GM20431 (cell line): ENCODE measurements at regions not wholly inside any gene's neighbourhood (a gene's known extent, or its start where the extent isn't known, plus 50 kb on each side); places are given as distances from the start of the nearest gene placed in this dataset.

Experiments
- in situ Hi-C: fragments of 300-500 bp; cut with MseI, MboI; formaldehyde crosslinking; loops from one replicate; pipeline ENCODE4 v1.15.0; 2020; ENCODE audit warnings: low sequenced_read_pairs; ENCODE audit not compliant: unreplicated experiment

DNA sequence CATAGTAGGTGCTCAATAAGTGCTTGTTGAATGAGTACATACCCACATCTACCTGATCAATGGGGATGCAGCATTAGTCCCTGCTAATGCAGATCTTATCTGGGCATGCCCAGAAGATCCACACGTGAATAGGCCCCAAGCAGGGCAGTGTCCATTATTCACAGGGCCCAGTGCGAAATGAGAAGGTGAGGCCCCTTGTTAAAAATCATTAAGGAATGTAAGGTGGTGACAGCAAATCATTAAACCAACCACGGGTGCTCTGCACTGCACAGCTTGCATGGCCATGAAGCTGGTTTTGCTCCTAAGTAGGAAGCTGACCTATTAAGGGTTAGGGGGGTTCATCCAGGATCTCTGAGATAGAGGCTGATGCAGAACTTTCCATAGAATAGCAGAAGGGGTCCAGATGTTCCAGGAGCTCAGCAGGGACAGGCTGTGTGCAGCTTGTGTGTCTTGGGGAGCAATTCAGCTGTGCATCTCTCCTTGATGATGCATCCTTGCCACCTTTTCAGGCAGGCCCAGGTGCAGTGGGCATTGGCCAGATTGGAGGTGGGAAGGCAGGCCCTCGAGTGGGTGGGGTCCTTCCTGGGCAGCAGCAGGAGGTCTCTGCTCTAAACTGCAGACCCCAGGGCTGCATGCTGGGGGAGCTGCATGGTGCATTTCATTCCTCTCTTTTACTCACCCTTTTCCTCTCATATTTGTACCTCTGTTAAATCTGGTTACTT lies 231.3 kb upstream of the PWP1 start:
- in situ Hi-C loops: no loop called here

DNA sequence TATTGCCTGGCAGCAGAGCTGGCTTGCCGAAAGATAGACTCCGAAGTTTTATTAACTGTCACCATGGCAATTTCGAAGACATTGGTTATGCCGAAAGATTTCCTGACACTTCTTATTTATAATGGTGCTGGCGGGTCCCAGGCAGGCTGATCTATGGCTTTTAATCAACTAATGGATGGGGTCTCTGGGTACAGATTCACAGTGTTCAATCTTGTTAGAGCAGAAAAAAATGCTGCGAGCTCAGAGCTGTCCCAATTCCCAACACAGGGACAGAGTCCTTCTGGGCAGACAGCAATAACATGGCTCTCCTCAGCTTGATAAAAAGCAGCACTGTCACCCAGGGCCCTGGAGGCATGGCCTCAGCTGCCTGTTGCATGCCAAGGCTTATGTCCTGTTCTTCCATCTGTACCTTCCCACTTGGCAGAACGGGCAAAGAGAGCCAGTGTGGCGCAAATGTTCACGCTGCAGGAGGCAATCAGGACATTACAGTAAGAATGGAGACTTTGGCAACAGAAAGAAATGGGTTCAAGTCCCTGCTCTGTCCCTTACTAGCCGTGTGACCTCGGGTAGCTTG lies 228.2 kb upstream of the PWP1 start:
- in situ Hi-C loops: no loop called here

DNA sequence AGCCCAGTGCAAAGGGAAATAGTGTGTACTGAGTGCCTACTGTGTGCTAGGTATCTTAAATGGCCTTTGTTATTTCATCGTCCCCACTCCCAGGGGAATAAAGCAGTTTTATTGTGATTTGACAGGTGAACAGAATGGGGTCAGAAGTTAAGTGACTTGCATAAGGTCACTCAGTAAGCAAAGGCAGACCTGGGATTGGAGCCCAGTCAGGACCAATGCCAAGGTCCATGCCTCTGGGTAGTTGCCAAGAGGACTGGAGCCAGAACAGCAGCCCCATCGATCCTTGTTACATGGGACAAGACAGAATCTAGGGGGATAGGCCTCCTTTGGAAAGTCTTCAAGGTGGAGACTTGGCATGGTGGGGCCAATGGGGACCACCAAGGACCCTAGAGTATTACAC lies 227.4 kb upstream of the PWP1 start:
- in situ Hi-C loops: no loop called here

DNA sequence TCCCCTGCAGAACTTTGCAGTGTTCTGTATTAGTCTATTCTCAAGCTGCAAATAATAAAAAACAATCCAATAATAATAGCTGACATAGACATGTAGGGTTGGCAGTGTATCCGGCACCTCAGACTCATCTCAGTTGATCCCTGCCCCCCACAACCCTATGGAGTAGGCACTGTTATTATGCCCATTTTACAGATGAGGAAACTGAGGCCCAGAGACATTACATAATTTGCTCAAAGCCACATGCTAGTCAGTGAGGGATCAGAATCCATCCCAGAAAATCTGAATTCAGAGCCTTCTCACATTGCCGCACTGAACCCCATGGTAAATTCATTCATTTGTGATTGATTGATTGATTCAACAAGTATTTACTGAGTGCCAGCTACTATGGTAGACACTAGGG lies 226.6 kb upstream of the PWP1 start:
- in situ Hi-C loops: no loop called here

DNA sequence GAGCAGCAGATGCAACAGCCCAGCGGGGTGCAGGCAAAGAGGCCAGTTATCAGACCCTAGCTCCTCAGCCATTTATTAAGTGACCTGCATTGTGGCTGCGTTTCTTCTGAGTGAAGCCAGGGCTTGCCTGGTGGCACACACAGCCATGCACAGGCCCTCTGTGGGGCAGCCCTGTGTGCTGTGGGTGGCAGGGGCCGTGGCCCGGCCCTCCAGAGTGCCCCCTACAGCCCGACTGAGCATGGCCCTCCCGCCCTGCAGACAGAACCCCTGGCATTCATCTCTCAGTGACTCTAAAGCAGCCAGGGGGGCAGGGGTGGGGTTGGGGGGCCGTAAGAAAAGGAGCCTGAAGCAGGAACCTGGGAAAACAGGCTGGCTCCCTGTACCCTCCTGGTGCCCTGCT lies 226.0 kb upstream of the PWP1 start:
- in situ Hi-C loops: no loop called here

DNA sequence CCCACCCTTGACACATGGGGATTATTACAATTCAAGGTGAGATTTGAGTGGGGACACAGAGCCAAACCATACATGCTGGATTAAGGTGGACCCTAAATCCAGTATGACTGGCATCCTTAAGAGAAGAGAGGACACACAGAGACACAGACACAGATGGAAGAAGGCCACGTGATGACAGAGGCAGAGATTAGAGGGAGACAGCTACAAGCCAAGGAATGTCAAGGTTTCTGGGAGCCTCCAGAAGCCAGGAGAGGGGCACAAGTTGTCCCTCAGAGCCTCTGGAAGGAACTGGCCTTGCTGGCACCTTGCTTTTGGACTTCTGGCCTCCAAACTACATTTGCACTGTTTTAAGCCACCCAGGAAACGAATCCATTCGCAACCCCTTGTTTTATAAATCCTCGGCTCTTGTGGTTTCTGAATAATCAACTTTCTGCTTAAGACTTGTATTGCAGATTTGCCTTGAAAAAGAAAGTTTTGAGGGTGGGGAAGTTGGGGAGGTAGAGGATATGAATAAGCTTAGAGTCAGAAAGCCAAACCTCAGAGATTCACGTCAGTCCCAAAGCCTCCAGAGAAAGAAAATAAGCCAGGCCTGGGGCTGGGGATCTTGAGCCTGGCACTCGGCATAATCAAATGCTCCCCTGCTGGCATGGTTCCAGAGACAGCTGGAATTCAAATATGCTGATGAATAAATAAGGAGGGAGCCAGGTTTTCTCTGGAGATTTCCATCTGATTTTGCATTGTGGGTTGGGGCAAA lies 224.2 kb upstream of the PWP1 start:
- in situ Hi-C loops: no loop called here

DNA sequence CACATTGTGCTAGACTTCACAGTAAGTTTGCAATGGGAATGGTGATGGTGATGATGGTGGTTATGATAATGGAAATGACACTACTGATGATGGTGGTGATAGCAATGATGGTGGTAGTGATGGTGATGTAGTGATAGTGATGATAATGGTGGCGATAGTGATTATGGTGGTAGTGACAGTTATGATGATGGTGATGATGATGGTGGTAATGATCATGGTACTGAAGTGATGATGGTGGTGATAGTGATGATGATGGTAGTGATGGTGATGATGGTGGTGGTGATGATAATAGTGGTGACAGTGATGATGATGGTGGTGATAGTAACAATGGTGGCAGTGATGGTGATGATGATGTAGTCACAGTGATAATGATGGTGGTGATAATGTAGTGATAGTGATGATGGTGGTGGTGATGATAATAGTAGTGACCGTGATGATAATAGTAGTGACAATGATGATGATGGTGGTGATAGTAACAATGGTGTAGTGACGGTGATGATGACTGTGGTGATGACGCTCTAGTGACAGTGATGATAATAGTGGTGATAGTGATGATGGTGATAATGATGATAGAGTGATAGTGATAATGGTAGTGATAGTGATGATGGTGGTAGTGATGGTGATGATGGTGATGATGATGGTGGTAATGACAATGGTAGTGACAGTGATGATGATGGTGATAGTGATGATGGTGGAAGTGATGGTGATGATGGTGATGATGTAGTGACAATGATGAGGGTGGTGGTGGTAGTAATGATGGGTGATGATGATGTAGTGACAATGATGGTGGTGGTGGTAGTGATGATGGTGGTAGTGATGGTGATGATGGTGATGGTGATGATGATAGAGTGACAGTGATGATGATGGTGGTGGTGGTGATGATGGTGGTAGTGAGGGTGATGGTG lies 222.9 kb upstream of the PWP1 start:
- in situ Hi-C loops: no loop called here

DNA sequence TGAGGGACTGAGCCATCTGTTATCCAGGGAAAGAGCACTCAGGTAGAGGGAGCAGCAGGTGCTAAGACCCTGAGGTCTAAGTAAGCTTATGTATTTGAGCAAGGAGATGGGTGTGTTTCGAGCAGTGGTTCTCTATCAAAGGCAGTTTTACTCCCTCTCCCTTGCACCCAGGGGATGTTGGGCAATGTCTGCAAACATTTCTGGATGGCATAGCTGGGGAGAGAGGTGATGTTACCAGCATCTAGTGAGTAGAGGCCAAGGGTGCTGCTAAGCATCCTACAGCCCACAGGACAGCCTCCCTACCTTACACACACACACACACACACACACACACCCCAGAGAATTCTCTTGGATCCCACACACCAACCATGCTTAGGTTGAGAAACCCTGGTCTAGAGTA lies 221.0 kb upstream of the PWP1 start:
- in situ Hi-C loops: no loop called here

DNA sequence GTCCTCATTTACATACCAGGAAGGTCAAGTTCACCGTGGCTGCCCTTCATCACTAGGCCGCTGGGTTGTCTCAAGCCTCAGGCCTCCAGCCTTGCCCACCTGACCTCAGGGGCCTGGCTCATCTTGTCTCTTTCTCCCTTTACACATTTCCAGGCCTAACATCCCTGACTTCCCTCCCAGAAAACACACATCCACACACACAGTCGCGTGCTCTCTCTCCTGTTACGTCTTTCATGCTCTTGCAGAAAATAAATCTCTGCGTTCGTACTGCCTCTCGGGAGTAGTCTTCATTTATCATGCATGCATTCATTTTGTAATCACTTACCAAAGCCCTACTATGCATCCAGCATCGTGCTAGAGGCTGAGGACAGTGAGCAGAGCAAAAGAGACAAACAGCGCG lies 220.0 kb upstream of the PWP1 start:
- in situ Hi-C loops: no loop called here

DNA sequence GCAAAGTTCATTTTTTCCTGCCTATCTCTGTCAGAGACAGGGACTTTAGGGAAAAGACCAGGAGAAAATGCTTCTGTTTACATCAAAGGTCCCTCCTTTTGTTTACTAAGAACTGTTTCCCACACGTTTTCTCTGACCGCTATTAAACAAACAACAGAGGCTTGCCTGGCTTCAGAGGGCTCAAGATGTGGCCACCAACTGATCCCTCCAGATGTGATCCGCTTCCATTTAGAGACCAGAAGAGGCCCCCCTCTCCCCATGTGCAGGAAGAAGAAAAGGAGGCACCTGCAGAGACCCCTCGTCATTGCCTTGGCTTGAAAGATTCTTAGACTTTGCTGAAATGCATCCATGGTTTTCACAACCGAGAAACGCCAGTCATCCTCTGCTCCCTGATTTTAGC lies 217.9 kb upstream of the PWP1 start:
- in situ Hi-C loops: no loop called here

DNA sequence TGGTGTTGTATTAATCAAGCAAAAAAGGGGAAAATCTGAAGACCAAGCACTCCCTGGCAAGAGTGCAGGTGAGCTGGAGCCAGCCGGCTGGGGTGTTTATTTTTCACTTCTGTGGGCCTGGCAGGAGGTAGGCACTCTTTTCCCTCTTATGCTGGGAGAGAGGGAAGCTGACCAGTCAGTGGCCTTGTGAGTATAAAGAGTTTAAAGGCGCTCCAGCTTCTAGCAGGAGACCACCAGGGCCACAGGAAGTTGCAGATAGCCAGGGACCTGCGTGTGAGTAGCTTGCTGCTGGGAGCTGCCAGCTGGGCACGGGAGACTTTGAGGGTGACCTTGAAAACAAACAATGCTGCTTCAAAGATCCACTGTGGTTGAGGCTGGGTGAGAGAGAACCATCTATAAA lies 217.4 kb upstream of the PWP1 start:
- in situ Hi-C loops: no loop called here

DNA sequence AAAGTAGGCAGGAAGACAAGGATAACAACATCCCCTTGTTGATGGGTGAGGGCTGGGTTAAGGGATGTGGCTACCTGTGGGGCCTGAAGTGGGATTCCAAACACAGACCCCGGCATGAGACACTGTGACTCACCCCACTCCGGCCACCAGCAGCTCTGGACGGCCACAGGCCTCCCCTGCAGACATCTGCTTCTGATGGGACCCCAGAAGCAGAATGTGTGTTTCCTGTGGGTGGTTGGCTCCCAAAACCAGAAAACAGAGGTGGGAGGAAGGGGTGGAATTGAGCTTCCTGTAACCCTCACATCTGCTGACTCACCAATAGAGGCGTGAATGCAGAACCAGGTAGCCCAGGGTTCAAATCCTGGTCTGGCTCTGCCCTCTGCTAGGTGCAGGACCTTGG lies 216.6 kb upstream of the PWP1 start:
- in situ Hi-C loops: no loop called here

DNA sequence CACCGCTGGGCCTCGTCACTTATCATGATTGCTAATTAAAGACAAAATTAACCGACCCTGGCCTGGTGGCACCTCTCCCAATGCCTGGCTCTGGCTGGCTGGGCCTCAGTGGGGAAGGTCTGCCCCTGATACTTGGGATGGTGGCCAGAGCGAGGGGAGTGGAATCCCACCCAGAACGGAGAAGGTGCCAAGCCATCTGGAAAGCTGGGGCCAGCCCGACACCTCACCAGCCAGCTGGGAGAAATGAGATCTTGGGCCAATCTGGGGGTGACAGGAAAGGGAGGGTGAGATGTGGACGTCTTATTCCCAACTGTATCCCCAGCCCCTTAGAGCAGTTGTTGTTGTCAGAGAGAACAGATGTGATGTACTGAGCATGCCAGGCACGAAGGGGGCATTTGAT lies 215.0 kb upstream of the PWP1 start:
- in situ Hi-C loops: no loop called here

DNA sequence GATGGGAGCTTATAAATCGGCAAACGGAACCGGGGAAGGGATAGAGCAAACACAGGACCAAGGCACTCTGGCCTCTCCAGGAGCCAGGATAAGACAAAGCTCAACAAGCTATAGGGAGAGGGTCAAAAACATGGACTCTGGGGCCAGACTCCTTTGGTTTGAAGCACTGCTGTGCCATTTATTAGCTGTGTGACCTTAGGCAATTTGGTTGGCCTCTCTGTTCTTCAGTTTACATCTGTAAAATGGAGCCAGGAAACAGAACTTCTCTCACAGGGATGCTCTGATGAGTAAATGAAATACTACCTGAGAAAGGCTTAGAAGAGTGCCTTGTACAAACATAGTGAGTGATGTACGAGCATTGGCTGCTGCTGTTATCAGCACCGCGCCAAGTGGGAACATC lies 213.3 kb upstream of the PWP1 start:
- in situ Hi-C loops: no loop called here

DNA sequence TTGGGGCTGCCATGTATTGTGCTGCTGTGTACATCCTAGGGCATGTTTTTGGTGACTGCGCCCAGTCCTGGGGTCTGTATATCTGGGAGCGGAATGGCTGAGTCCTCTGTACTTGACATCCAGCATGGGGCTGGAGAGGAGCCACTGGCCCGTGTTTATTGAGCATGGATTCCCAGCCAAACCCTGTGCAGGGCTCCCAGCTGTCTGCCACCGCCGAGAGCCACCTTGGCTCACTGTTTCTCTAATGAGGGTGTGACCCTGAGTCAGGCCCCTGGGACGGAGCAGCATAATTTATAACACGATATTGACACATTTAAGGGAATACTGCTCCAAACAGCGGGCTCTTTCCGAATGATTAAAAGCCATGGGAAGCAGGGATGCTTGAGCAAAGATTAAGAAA lies 211.5 kb upstream of the PWP1 start:
- in situ Hi-C loops: no loop called here

DNA sequence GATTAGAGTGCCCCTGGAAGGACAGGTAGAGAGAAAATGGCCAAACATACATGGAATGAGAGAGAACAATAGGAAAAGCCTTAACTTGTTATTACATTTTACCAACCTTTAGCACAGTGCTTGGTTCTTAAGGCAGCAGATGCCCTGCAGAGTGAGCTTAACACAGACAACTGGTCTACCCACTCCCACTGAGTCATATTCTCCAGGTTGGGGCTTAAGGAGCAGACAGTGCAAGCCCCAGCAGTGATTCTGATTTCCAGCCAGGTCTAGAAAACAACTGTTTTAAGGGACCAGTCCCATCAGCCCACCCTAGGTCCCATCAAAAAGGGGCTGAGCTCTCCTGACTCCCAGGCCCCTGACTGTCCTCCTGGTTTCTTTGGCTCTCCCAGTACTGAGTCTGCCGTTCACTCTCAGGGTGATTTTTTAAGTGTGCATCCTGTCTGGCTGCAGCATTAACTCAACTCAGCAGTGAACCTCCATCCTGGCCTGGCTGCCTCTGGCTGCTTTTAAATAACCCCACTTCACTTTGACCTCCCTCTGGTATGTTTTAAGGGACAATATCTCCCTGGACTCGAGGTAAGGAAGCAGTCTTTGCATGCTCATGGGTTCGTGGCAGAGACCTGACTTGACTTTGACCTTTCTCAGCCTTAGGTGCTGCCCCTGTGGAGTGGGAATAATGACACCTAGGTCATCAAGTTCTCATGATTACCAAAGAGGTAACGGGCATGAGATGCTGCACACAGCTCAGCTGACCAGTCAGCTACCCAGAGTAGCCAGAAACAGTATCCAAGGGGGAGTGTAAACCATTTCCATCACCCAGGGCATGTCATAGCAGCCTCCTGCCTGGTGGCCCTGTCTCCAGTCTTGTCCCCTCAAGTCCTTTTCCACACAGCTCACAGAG lies 210.7 kb upstream of the PWP1 start:
- in situ Hi-C loops: no loop called here

DNA sequence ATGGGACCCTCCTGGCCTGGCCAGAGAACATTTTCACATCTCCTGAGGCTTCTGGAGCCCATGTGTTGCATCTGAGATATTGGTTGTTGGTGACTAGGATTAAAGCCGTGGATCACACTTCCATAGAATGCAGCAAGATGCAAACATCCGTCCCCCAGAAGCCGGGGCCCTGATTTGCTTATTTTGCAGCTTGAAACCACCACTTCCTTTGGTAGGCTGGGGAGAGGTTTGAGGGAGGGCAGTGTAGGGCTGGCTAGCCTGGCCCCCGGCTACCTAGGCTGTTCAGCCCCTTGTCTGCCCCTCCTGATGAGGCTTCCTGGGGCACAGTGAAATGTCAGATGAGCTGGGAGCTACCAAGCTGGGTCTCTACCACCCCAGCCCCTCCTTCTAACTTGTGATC lies 209.7 kb upstream of the PWP1 start:
- in situ Hi-C loops: no loop called here

DNA sequence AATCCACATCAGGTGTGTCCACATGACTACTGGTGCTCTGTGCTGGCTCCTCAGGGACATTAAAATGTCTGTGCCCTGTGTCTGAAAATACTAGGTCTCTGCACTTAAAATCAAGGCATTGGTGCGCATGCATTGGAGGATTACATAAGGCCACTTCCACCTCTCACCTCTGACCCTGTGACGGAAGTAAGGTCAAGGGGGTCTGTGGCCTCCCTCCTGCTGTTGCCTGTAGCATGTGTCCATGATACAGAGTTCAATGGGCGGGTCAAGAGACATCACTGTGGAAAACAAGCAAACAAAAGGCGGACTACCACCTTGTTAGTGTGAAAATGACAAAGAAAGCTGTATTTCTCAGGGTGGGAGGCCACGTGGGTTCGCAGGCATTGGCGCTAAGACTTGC lies 208.6 kb upstream of the PWP1 start:
- in situ Hi-C loops: no loop called here

DNA sequence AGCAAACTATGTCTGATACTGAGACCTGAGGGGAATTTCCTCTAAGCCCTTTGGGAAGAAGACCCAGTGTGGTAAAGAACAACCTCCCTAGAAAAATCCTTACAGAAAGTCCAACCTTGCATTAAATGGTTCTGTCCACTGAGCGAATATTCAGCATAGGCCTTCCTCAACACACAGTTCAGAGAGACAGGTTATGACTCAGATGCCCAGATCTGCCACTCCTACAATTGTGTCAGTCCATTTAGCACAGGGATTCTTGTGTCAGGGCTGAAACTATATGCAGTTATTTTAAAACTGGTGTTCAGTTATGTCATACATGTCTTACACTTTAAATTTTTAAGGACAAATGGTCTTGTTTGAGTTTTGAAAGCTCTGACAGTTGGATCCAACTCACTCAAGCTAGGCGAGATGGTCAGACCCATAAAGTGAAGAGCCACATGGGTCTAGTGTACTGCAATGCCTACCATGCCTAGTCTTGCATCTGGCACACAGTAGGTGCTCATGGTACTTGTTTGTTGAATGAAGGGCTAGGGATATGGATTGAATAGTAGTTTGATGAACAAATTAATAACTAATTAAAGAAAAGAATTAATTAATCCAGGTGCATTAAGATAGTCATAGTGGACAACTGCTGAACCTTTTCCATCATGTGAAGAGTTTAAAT lies 207.5 kb upstream of the PWP1 start:
- in situ Hi-C loops: no loop called here
